NCI-H128 (cell line): ENCODE measurements at regions not wholly inside any gene's neighbourhood (a gene's known extent, or its start where the extent isn't known, plus 50 kb on each side); places are given as distances from the start of the nearest gene placed in this dataset.

ENCODE experiments used
- DNase-seq: peaks from one replicate; lab custom pipeline; 2025; ENCODE audit not compliant: unreplicated experiment; lab: John Stamatoyannopoulos, UW

- DNase-seq, result no peak
Observed at GRCh38 chr1:80878343-80878742, 922.4 kb upstream of the ADGRL2 start.

- DNase-seq, result no peak
Observed at GRCh38 chr1:80876035-80876434, 924.7 kb upstream of the ADGRL2 start.

GRCh38 chr1:80869299-80869698 lies 931.4 kb upstream of the ADGRL2 start:
- DNase-seq, result no peak

GRCh38 chr1:80847904-80848303 lies 952.8 kb upstream of the ADGRL2 start:
- DNase-seq, result no peak

- DNase-seq, result no peak
Observed at GRCh38 chr1:80846966-80847365, 953.8 kb upstream of the ADGRL2 start.

GRCh38 chr1:80842796-80843195 lies 957.9 kb upstream of the ADGRL2 start:
- DNase-seq, result no peak

GRCh38 chr1:80841261-80841660 lies 959.5 kb upstream of the ADGRL2 start:
- no peak for DNase-seq

- no peak for DNase-seq
Observed at GRCh38 chr1:80837066-80837465, 963.7 kb upstream of the ADGRL2 start.

- no peak for DNase-seq
Observed at GRCh38 chr1:80836505-80836904, 964.2 kb upstream of the ADGRL2 start.

GRCh38 chr1:80827666-80828065 lies 973.1 kb upstream of the ADGRL2 start:
- DNase-seq, result no peak

GRCh38 chr1:80825067-80825466 lies 975.7 kb upstream of the ADGRL2 start:
- no peak for DNase-seq

- DNase-seq, result no peak
Observed at GRCh38 chr1:80818211-80818610, 982.5 kb upstream of the ADGRL2 start.

- DNase-seq, result no peak
Observed at GRCh38 chr1:80807981-80808380, 992.8 kb upstream of the ADGRL2 start.

GRCh38 chr1:80806431-80806830 lies 994.3 kb upstream of the ADGRL2 start:
- DNase-seq, result no peak

GRCh38 chr1:80801695-80802094 lies 999.0 kb upstream of the ADGRL2 start:
- no peak for DNase-seq

GRCh38 chr1:80799457-80799856 lies 1001.3 kb upstream of the ADGRL2 start:
- no peak for DNase-seq

GRCh38 chr1:80779275-80779674 lies 1021.5 kb upstream of the ADGRL2 start:
- no peak for DNase-seq

- no peak for DNase-seq
Observed at GRCh38 chr1:80778094-80778840, 1022.5 kb upstream of the ADGRL2 start.

- DNase-seq, result no peak
Observed at GRCh38 chr1:80776266-80776665, 1024.5 kb upstream of the ADGRL2 start.

- DNase-seq, result no peak
Observed at GRCh38 chr1:80769208-80769750, 1031.5 kb upstream of the ADGRL2 start.

GRCh38 chr1:80767711-80768110 lies 1033.0 kb upstream of the ADGRL2 start:
- DNase-seq, result no peak

- DNase-seq, result no peak
Observed at GRCh38 chr1:80759354-80759753, 1041.4 kb upstream of the ADGRL2 start.

- DNase-seq, result no peak
Observed at GRCh38 chr1:80755944-80756343, 1044.8 kb upstream of the ADGRL2 start.
